ENCODE measurements at regions not wholly inside any gene's neighbourhood (a gene's known extent, or its start where the extent isn't known, plus 50 kb on each side); places are given as distances from the start of the nearest gene placed in this dataset.
"Not testable (repeated sequence)": the region's sequence is repeated elsewhere in the genome, so short reads cannot be mapped to it uniquely, and the experiment has no call there.

DNA sequence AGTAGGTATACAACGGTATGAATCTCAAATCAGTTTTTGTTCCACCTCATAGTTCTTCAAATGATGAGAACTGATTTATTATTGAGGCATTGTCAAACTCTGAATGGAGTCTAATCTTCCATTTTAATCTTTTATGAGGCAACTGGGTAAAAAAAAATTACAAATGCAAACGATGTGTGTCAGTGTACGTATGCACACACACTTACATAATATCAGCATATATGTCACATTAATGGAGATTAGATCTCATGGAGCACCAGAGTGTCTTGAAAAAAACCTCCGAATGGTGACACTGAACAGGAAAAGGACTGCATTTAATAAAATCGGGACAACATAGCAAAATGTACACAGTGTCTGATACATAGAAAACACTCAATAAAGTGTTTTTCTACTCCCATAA lies 842.7 kb downstream of the EFNB2 start:
- Histone ChIP-seq H3K36me3 (no peaks in the 10 kb centered on the region), H3K9me3 (no peaks in the 10 kb centered on the region), H3K27ac (no peak overlapping the region), H3K4me1 (no peaks in the 10 kb centered on the region), H3K27me3 (no peaks in the 10 kb centered on the region), H3K4me3 (no peak overlapping the region)
- DNase-seq (ENCODE audit: low spot score in 2 of 2): no peak
- TF ChIP-seq, protein P1, sequence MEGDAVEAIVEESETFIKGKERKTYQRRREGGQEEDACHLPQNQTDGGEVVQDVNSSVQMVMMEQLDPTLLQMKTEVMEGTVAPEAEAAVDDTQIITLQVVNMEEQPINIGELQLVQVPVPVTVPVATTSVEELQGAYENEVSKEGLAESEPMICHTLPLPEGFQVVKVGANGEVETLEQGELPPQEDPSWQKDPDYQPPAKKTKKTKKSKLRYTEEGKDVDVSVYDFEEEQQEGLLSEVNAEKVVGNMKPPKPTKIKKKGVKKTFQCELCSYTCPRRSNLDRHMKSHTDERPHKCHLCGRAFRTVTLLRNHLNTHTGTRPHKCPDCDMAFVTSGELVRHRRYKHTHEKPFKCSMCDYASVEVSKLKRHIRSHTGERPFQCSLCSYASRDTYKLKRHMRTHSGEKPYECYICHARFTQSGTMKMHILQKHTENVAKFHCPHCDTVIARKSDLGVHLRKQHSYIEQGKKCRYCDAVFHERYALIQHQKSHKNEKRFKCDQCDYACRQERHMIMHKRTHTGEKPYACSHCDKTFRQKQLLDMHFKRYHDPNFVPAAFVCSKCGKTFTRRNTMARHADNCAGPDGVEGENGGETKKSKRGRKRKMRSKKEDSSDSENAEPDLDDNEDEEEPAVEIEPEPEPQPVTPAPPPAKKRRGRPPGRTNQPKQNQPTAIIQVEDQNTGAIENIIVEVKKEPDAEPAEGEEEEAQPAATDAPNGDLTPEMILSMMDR (IDR thresholded peaks at IDR 0.05): no peak
- intact Hi-C loops (cut with DNase I): no loop called here

DNA sequence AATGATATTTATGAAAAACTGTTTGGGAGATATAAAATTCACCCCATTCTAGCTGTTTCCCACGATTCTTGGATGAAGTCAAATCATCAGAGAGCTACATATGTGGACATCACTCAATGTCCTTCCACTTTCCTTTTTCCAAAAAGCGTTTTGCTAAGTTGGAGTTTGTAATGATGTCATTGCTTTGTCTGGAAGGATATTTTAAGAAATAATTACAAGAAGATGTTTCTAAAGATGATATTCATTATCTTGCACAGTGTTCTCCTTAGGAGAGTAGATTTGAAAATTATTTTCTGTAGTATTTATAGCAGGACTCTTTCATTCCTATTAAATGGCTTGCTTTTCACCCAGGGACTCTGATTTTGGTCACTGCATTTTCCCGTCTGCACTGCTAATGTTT lies 851.2 kb downstream of the EFNB2 start:
- TF ChIP-seq, protein P1 (IDR thresholded peaks at IDR 0.05): no peak
- H3K27me3 ChIP-seq: no peaks in the 10 kb centered on the region
- no peaks in the 10 kb centered on the region for H3K36me3 ChIP-seq
- intact Hi-C loops (cut with DNase I): no loop called here
- no peaks in the 10 kb centered on the region for H3K9me3 ChIP-seq
- H3K27ac ChIP-seq: no peak overlapping the region
- DNase-seq (ENCODE audit: low spot score in 2 of 2): no peak
- no peaks in the 10 kb centered on the region for H3K4me1 ChIP-seq
- H3K4me3 ChIP-seq: no peak overlapping the region

DNA sequence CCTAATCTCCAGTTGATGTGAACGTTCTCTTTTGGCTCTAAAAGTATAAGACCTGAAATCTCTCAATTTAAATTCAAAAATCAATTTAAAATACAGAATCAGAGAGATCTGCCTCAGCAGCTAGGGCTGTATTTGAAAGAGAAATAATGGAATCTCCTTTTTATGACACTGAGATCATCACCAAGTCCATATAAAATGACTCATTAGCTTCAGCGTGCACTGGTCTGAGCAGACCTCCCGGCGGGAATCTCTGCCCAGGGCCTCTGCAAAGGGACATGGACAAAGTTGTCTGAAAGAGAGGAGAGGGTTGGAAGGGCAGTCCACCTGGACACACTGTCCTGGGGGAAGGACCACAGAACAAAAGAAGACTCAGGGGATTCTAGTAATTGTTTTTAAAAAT lies 855.6 kb downstream of the EFNB2 start:
- Histone ChIP-seq H3K4me1 (no peaks in the 10 kb centered on the region), H3K27ac (no peak overlapping the region), H3K27me3 (no peaks in the 10 kb centered on the region), H3K9me3 (no peaks in the 10 kb centered on the region), H3K4me3 (no peak overlapping the region), H3K36me3 (no peaks in the 10 kb centered on the region)
- TF ChIP-seq, protein P1 (IDR thresholded peaks at IDR 0.05): no peak
- intact Hi-C loops (cut with DNase I): no loop called here
- no peak for DNase-seq (ENCODE audit: low spot score in 2 of 2)

DNA sequence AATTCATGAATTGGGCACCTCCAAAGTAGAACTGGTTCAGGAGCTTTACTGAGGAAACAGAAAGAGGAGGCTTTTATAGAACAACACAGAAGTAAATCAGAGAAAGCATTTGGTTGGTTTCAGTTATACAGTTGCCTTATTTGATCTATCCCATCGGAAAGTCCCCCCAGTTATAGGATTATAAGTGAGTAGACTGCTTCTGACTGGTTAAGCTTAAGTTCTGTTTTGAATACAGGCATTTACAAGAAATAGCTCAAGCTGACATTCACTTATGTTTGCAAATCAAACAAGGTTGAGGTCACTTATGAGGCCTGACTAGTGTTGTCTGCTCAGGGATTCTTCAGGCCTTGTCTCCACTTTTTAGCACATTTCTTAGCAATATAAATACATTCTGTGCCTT lies 857.4 kb downstream of the EFNB2 start:
- Histone ChIP-seq H3K36me3 (no peaks in the 10 kb centered on the region), H3K9me3 (no peaks in the 10 kb centered on the region), H3K4me3 (no peak overlapping the region), H3K27me3 (no peaks in the 10 kb centered on the region), H3K27ac (no peak overlapping the region), H3K4me1 (no peaks in the 10 kb centered on the region)
- TF ChIP-seq, protein P1 (IDR thresholded peaks at IDR 0.05): no peak
- no peak for DNase-seq (ENCODE audit: low spot score in 2 of 2)
- intact Hi-C loops (cut with DNase I): no loop called here

DNA sequence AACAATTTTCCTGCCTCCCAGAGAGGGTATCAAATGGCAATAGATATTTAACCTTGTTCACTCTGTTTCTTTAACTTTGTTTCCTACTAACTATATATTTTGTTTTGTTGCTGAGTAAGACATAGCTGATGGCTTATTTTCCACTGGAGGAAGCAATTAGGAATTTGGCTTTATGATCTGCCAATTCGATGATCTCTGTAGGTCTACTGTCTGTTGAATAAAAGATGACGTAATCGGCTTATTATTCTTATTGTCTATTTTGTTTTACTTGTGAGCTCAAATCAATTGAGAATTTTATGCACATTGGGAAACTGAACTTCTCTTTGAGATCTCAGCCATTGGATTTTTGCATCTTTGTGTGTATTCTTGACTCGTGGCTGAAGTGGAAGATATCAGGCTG lies 862.6 kb downstream of the EFNB2 start:
- Histone ChIP-seq H3K4me1 (no peaks in the 10 kb centered on the region), H3K4me3 (no peak overlapping the region), H3K27me3 (no peaks in the 10 kb centered on the region), H3K9me3 (no peaks in the 10 kb centered on the region), H3K27ac (no peak overlapping the region), H3K36me3 (no peaks in the 10 kb centered on the region)
- intact Hi-C loops (cut with DNase I): no loop called here
- TF ChIP-seq, protein P1 (IDR thresholded peaks at IDR 0.05): no peak
- no peak for DNase-seq (ENCODE audit: low spot score in 2 of 2)

DNA sequence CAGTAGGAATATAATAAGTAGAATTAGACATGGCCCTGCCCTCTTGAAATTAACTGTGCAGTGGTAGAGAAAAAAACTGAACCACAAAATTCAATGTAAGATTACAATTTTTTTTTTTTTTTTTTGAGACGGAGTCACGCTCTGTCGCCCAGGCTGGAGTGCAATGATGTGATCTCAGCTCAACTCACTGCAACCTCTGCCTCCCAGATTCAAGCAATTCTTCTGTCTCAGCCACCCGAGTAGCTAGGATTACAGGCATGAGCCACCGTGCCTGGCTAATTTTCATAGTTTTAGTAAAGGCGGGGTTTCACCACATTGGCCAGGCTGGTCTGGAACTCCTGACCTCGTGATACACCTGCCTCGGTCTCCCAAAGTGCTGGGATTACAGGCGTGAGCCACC lies 864.3 kb downstream of the EFNB2 start:
- H3K27ac ChIP-seq; intact Hi-C loops (cut with DNase I); H3K36me3 ChIP-seq; H3K4me3 ChIP-seq; DNase-seq (ENCODE audit: low spot score in 2 of 2); H3K9me3 ChIP-seq; H3K4me1 ChIP-seq; H3K27me3 ChIP-seq: not testable (repeated sequence)

All from ascending aorta (tissue), 2 donors.